MCF 10A (cell line): ENCODE measurements at regions not wholly inside any gene's neighbourhood (a gene's known extent, or its start where the extent isn't known, plus 50 kb on each side); places are given as distances from the start of the nearest gene placed in this dataset.

Experiments used
- BruUV-seq: library from RNA; stranded (reverse); fragments of 400-500 nt; replicated peaks from 2 replicates; lab custom pipeline; 2021; lab: Mats Ljungman, UMichigan
- CTCF ChIA-PET: fragments of 300-600 bp; sonication (Branson Sonifier 250); formaldehyde crosslinking; extraction: SDS; loops from one replicate; lab custom pipeline; 2021; ENCODE audit warnings: antibody characterized with exemption, inconsistent platforms; lab: Yijun Ruan, JAX
- POLR2A ChIA-PET: fragments of 300-600, 350-650 bp; sonication (Branson Sonifier 250); formaldehyde crosslinking; extraction: SDS; loops from one replicate; lab custom pipeline; 2020; ENCODE audit warnings: antibody characterized with exemption, inconsistent platforms; lab: Yijun Ruan, JAX
- DNase-seq: peaks from one replicate; pipeline ENCODE4 v3.0.0-alpha.2; 2018; ENCODE audit not compliant: unreplicated experiment
- H3K27ac Mint-ChIP-seq: one replicate; pipeline ENCODE4 v1.8.0; 2022; ENCODE audit warnings: mild to moderate bottlenecking, low read depth, mixed read lengths; ENCODE audit not compliant: unreplicated experiment
- H3K27me3 Mint-ChIP-seq: one replicate; pipeline ENCODE4 v1.8.0; 2022; ENCODE audit warnings: mixed read lengths; ENCODE audit not compliant: insufficient read depth, unreplicated experiment
- H3K36me3 Mint-ChIP-seq: one replicate; pipeline ENCODE4 v1.8.0; 2022; ENCODE audit warnings: mild to moderate bottlenecking, moderate library complexity, mixed read lengths; ENCODE audit not compliant: insufficient read depth, unreplicated experiment
- H3K4me1 Mint-ChIP-seq: one replicate; pipeline ENCODE4 v1.8.0; 2022; ENCODE audit warnings: mixed read lengths; ENCODE audit not compliant: insufficient read depth, unreplicated experiment
- H3K4me3 Mint-ChIP-seq: one replicate; pipeline ENCODE4 v1.8.0; 2022; ENCODE audit warnings: mild to moderate bottlenecking, moderate library complexity, mixed read lengths; ENCODE audit not compliant: unreplicated experiment
- H3K9me3 Mint-ChIP-seq: one replicate; pipeline ENCODE4 v1.8.0; 2022; ENCODE audit warnings: mixed read lengths; ENCODE audit not compliant: unreplicated experiment
- intact Hi-C: fragments of 100-400 bp; cut with micrococcal nuclease; formaldehyde crosslinking; loops from 2 replicates; pipeline ENCODE4 v1.14.1; 2022
- TF ChIP-seq, protein P1 (sequence below): fragments of 200-600 bp; IDR thresholded peaks from one replicate; pipeline ENCODE4 v1.8.0; 2022; ENCODE audit warnings: antibody characterized with exemption, mild to moderate bottlenecking; ENCODE audit not compliant: unreplicated experiment

DNA sequence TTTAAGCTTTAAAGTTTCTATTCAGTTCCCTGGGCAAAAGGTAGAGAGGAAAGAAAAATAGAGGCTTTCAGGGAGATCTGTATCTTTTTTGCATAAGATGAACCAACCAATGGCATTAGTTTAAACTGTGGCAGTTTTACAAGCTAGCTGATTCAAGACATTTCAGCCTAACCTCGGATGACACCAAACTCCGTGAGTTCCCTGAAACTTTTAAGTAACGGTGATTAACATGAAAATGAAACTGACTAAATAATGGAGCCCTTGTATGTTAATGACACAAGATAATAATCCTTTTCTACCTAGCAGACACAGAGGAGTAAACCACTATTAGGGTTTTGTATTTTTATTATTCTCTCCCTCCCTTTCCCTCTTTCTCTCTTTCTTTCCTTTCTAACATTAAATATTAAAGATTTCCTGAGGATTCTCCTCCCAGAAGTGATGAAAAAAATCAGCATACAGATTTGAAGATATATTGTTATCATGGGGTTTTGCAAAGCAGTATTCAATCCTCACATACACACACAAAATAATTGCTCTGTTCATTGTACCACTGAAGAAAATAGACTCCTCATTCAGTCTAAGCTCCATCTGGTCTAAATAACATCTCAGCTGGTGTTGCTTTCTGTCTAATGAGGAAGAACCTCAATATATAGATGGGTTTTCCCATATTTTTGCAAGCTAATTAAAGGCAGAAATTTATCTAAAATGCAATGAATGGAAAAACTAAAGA lies 483.8 kb downstream of the NOVA1 start:
- Mint-ChIP-seq H3K27me3 (no peaks in the 10 kb centered on the region), H3K9me3 (peaks cover 12% of the 10 kb centered on the region), H3K4me3 (no peak overlapping the region), H3K27ac (no peak overlapping the region), H3K36me3 (peaks cover 5% of the 10 kb centered on the region), H3K4me1 (no peaks in the 10 kb centered on the region)
- TF ChIP-seq, protein P1, sequence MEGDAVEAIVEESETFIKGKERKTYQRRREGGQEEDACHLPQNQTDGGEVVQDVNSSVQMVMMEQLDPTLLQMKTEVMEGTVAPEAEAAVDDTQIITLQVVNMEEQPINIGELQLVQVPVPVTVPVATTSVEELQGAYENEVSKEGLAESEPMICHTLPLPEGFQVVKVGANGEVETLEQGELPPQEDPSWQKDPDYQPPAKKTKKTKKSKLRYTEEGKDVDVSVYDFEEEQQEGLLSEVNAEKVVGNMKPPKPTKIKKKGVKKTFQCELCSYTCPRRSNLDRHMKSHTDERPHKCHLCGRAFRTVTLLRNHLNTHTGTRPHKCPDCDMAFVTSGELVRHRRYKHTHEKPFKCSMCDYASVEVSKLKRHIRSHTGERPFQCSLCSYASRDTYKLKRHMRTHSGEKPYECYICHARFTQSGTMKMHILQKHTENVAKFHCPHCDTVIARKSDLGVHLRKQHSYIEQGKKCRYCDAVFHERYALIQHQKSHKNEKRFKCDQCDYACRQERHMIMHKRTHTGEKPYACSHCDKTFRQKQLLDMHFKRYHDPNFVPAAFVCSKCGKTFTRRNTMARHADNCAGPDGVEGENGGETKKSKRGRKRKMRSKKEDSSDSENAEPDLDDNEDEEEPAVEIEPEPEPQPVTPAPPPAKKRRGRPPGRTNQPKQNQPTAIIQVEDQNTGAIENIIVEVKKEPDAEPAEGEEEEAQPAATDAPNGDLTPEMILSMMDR = no peak
- intact Hi-C loops = no loop called here
- no TSS peak for BruUV-seq
- ChIA-PET POLR2A (no interaction called here), CTCF (interaction anchor here (0.6 to 1.2 kb wide), 2 partner anchors 20 to 172 kb away, joined by 3 read pairs; no protein-coding TSS in a partner anchor)
- no peak for DNase-seq

DNA sequence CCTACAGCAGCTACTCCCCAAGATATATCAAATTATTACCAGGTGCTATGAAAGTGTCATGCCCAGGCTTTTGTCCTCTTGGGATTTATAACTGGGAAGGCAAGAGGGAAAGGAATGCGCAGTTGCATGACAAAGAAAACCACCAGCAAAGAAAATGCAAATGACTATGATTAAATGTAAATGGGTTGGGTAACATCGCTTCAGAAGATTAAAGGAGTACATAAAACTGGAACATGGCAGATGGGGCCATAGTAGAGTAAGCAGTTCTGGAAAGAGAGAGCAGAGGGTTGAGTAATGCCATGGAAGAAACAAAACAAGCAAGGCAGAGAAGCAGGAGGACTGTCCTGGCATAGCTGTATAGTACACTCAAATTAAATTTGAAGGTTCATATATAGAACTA lies 493.1 kb downstream of the NOVA1 start:
- BruUV-seq = no TSS peak
- Mint-ChIP-seq H3K4me3 (no peak overlapping the region), H3K9me3 (peaks cover 24% of the 10 kb centered on the region), H3K4me1 (no peaks in the 10 kb centered on the region), H3K27me3 (no peaks in the 10 kb centered on the region), H3K36me3 (no peaks in the 10 kb centered on the region), H3K27ac (no peak overlapping the region)
- TF ChIP-seq, protein P1 = no peak
- intact Hi-C loops = no loop called here
- POLR2A ChIA-PET = no interaction called here
- CTCF ChIA-PET = interaction anchor here (0.6 to 0.7 kb wide), 2 partner anchors 141 to 415 kb away, joined by 3 read pairs; no protein-coding TSS in a partner anchor
- DNase-seq = no peak

DNA sequence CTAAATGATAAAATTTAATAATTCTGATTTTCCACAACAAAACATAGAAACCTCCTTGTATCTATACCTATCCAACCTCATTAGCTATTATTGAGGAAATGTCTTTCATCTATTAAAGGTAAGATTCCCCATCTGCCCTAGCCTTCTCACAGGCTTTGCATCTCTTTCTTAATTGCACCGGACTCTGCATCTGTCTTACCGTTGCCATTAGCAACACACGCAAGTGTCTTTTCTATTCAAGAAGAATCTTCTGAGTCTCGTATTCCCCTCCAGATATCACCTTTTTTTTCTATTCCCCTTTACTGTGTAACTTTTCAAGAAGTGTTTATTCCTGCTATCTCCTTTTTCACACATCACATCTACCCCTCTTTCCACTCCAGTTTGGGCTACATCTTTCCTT lies 500.0 kb downstream of the NOVA1 start:
- intact Hi-C loops = no loop called here
- CTCF ChIA-PET = interaction anchor here (0.7 kb wide), 1 partner anchor 25 kb away, joined by 3 read pairs; no protein-coding TSS in a partner anchor
- BruUV-seq = no TSS peak
- DNase-seq = no peak
- no peaks in the 10 kb centered on the region for H3K36me3 Mint-ChIP-seq
- H3K27ac Mint-ChIP-seq = no peak overlapping the region
- no peaks in the 10 kb centered on the region for H3K4me1 Mint-ChIP-seq
- no peaks in the 10 kb centered on the region for H3K27me3 Mint-ChIP-seq
- POLR2A ChIA-PET = no interaction called here
- H3K4me3 Mint-ChIP-seq = no peak overlapping the region
- TF ChIP-seq, protein P1 = no peak
- H3K9me3 Mint-ChIP-seq = peaks cover 17% of the 10 kb centered on the region

DNA sequence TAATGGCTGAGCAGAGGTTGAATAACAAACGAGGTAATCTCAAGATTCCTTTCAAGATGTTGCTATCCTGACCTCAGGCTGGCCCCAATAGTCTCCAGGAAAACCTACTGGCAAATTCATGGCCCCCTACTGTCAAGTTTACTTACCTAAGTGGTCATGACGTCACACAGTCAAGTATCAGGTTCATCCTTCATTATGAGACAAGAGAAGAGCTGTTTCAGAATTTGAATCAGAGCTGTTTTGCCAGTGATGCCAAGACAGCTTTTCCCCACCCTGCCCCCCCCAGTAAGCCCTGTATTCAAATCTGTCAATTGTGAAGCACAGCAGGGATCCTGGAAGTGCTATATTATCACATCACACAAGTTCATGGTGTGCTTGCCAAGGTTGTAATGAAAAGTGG lies 509.6 kb downstream of the NOVA1 start:
- DNase-seq = no peak
- ChIA-PET POLR2A (no interaction called here), CTCF (interaction anchor here (0.6 to 0.7 kb wide), 2 partner anchors 28 to 122 kb away, joined by 3 to 4 read pairs; no protein-coding TSS in a partner anchor)
- H3K36me3 Mint-ChIP-seq = no peaks in the 10 kb centered on the region
- TF ChIP-seq, protein P1 = no peak
- H3K4me1 Mint-ChIP-seq = no peaks in the 10 kb centered on the region
- peaks cover 15% of the 10 kb centered on the region for H3K9me3 Mint-ChIP-seq
- BruUV-seq = no TSS peak
- H3K27me3 Mint-ChIP-seq = no peaks in the 10 kb centered on the region
- intact Hi-C loops = no loop called here
- H3K27ac Mint-ChIP-seq = no peak overlapping the region
- no peak overlapping the region for H3K4me3 Mint-ChIP-seq
